HG02642 (cell line): ENCODE measurements at regions not wholly inside any gene's neighbourhood (a gene's known extent, or its start where the extent isn't known, plus 50 kb on each side); places are given as distances from the start of the nearest gene placed in this dataset.
"Not testable (repeated sequence)": the region's sequence is repeated elsewhere in the genome, so short reads cannot be mapped to it uniquely, and the experiment has no call there.

Source experiments
- ATAC-seq: cut with Tn5 transposase; IDR thresholded peaks from one replicate; pipeline ENCODE4 v1.9.1; 2021; ENCODE audit warnings: mild to moderate bottlenecking; ENCODE audit not compliant: unreplicated experiment, poor library complexity

DNA sequence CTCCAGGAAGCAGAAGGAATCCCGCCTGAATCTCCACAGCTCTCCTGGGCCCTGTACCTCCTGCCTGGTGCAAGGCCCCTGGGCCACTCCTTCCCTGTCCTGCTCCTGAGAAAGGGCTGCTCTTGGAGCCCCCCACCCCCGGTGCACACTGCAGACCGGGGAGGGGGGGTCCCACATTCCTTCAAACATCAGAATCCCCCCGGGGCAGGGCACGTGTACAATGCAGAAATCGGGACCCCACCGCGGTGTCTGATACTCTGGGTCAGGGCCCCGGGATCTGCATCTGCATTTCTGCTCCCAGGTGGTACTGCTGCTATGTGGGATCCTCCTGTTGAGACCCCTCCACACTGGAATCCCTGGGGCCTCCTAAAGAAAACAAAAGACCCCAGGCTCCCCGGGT is 99.5 kb upstream of the GSE1 start:
- no peak for ATAC-seq

DNA sequence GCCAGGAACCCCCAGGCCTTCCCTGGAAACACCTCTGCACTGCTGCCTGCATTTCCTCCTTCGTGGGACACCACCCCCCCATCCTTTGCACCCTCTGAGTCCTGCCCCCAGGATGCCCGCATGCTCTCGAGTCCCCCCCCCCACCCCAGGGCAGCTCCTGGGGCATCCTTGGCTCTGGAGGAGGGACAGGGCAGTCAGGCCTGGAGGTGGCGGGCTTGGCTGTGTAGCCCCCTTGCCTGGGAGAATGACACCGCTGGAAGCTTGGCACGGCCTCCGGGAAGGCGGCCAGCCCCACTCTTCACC is 98.9 kb upstream of the GSE1 start:
- ATAC-seq = no peak

DNA sequence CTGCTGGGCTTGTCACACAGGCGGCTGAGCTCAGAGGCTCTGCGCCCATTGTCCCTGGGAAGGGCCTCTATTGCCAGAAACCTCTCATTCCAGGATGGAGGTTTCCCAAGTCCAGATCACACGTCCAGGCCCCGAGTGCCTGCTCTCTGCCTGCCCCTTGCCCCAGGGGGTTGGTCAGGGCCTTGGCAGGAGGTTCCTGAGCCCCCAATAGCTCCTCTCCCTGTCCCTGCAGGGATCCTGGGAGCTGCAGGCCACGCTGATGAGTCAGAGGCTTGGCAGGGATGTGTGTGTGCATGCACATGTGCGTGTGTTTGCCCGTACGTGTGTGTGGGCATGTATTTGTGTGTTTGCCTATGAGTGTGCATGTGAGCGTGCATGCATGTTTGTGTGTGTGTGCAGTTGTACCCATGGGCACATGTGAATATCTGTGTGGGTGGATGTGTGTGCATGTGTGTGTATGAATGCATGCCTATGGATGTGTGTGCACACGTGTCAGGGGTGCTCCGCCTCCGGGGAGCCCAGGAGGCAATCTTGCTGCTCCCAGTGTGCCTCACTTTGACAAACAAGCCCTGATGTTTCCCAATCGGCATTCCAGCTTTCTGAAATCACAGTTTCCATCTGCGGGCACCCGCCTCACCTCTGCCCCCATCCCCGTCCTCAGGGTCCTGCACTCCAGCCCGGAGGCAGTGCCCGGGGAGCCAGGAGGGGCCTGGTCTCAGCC is 98.4 kb upstream of the GSE1 start:
- ATAC-seq = no peak

DNA sequence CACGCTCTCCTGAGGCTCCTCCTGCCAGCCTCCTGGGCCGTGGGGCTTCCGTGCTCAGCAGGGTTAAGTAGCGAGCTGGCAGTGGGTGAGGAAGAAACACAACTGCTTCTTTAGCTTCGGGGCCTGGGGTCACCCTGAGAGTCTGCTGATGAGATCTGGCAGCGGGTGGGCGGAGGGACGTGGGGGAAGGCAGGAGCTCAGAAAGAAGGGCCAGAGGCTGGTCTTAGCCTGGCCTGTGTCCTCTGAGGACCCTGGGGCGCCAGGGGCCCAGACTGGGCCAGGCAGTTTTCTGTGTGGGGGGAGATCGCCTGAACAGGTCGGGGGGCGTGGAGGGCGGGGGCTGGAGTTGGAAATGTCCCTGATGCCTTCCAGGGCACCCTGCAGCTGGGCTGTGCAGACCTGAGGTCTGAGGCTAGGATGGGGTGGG is 97.8 kb upstream of the GSE1 start:
- ATAC-seq = no peak

DNA sequence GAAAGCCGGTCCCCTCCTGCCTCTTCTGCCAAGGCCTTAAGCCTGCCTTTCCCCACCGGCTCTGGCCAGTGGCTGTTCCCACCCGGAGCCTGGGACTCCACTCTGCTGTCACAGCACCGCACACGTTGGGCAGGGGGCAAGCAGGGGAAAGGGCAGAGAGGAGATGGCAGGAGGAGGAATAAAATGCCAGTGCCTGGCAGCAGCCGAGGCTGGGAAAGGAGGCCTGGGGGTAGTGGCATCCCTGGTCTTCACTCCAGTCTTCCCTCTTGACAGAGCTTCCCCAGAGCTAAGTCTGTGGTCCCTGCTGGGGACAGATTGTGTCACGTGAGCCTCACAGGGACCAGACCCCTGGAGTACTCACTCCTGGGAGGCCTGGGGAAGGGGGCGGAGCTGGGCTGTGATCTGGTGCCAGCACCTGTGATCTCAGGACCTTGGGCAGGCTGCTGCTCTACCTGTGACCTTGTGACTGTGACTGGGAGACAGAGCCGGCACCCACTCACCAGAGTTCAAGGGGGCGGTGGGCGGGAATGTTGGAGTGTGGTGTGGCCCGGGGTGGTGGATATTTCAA is 97.2 kb upstream of the GSE1 start:
- ATAC-seq = no peak

DNA sequence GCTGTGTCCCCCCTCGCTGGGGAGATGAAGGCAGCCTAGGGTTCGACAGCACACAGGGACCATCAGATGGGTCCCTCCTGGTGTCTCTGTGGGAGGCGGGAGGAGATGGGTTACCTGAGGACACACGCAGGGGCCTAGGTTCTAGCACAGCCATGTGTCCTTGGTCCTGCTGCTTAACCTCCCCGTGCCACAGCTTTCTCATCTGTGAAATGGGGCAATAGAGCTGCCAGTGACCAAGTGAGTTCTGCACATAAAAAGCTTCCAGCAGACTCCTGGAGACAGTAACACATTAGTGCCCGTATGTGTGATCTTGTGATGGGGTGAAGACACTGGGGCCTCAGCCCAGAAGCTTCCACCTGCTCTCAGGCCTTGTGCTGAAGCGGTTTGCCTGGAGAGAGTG is 96.0 kb upstream of the GSE1 start:
- ATAC-seq = no peak

DNA sequence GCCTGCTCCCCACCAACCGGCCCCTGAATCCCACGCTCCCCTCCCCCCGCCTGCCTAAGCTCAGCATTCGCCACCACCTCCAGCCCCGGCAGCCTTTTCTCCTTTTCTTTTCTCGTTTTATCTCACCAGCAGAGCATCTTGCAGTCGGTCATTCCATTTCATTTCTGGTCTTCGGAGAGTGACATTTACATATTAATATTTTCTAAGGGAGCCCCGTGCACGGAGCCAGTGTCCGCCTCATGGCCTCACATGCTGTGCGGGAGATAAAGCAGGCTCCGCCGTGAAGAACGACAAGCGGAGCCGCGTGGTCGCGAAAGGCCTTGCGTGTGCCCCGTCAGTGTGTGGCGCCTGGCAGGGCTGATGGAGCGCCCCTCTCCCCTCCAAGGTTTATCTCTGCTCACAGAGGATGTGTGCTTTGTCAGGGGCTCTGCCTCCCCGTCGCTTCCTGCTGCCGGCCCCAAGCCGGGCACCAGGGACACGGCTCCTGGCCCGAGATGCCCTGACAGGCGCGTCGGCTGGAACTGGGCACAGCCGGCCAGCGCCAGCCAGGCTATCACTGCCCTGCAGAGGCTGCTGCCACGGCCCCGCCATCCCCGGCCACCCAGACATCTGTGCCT is 95.5 kb upstream of the GSE1 start:
- ATAC-seq = no peak

DNA sequence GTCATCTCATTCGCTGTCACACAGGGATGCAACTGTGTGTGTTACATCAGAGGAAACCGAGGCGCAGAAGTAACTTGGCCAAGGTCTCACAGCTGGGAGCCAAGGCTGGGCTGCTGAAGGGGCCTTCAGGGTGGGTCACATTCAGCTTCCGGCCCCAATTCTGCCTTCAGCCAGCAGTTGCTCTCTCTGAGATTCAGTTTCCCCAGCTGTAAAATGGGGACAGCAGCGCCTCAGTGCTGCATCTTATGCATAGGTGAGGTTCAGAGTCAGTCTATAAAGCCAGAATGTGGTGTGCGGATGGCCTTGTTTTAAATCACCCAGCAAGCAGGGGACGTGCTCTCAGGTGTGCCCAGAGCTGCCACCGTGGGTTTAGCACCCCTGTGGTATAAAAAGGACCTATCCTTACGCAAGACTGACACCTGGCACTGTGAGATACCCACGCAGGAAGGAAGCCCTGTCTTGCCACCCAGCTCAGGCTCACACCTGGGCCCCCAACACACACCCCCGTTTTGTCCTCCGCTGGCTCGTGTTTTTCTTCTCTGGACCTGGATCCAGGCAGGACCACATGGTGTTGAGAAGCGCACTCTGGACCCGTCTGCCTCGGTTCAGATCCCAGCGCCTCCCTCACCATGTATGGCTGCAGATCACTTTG is 94.6 kb upstream of the GSE1 start:
- ATAC-seq = no peak

DNA sequence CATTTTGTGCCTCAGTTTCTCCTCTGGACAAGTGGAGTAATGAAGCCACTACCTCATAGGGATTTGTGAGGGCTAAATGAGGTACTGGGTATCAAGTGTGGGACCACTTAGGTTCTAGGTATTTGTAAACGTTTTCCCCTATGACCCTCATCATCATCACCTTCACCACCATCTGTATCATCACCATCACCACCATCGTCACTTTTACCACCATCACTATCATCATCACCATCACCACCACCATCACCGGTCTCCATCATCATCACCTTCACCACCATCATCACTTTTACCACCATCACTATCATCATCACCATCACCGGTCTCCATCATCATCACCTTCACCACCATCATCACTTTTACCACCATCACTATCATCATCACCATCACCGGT is 94.1 kb upstream of the GSE1 start:
- ATAC-seq = not testable (repeated sequence)

DNA sequence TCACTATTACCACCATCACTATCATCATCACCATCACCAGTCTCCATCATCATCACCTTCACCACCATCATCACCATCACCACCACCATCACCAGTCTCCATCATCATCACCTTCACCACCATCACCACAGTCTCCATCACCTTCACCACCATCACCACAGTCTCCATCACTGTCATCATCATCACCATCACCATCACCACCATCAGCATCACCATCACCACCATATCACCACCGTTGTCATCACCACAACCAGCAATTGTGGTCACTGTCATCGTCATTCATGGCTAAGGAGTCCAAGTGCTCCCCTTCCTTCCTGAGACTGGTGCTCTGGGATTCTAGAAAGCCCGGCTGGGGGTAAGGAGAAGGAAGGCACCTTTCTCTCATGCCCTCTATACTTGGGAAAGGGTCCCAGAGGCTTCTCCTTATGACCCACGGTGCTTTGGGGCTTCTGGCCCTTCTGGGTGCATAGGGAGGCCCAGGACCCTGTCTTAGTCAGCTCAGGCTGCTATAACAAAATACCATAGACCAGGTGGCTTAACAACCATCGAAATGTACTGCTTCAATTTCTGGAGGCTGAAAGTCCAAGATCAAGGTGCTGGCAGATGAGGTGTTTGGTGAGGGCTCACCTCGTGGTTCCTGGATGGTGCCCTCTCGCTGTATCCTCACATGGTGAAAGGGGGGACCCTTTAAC is 93.4 kb upstream of the GSE1 start:
- no peak for ATAC-seq

DNA sequence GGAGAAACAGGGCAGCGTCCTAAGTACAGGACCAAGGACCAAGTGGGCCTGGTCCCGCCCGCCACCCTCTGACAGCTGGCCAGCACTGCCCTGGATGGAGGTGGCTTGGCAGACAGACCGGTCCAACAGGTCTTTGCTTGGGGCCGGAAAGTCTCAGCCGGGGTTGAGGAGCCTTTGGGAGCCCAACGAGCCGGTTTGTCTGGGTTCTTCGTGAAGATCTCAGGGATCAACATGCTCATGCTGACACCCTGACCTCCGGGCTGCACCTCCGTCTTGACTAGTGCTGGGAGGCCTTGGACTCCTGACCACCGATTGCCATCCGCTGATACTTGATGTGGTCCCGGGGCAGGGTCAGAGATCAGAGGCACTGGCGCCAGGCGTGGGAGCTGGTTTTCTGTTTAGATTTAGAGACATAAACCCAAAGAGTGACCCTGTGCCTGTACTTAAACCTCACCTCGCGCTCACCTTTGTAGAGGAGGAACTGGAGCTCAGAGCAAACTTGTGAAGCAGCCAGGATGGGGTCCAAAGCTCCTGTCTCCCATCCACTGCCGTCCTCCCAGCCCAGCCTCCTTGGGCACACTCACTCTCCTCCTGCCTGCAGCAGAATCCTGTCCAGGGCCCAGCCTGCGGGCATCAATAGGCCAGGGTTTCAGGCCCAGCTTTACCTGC is 92.1 kb upstream of the GSE1 start:
- no peak for ATAC-seq

DNA sequence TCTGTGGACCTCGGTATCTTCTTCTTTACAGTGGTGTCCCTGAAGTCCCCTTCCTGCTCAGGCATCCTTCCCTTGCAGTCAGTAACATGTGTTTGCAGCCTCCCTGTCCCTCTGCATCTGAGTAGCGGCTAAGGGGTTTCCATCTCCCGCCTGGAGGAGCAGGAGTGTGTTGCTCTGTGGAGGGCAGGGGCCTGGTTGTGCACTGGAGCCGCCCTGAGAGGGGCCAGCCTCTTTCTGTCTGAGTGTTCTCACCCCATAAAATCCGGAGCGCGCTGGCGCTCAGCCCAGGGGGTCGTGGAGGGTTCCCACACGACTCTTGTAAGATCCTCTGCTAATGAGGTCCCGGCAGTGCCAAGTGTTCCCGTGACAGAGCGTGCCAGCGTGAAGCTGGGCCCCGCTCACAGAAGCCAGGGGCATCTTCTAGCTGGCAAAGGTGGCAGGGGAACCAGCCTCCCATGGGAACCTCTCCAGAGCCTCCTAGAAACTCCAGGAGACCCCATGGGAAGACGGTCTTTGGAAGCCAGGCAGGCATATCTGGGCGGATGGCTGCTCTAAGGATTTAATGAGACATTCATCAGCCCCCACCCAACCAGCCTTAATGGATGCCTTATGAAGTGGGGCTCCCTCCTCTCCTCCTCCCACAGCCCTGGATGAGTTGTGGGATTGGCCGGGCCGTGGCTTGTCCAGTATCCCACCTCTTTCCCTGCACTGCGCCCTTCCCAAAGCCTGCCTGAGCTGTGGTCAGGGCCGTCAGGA is 91.4 kb upstream of the GSE1 start:
- ATAC-seq = no peak

DNA sequence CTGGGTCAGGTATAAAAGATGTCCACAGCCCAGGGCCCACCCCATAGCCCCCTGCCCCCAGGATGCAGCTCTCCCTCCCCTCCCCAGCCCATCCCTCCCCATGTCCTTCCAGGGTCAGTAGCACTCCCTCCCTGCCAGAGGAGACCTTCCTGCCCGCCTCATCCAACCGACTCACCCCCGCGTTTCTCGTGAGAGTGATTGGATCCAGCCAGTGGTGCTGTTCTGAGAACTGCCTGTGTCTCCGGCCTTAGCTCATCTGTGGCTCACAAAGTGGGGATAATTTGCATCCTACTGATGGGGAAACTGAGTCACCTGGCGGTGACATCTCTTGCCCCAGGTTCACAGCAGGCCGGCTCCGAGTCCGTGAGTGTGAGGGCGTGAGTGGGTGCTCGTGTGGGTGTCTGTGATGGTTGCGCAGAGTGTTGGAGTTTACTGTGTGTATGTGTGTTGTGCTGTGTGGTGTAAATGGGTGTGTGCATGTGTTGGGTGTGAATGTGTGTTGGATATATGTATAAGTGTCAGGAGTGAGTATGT is 90.7 kb upstream of the GSE1 start:
- no peak for ATAC-seq

DNA sequence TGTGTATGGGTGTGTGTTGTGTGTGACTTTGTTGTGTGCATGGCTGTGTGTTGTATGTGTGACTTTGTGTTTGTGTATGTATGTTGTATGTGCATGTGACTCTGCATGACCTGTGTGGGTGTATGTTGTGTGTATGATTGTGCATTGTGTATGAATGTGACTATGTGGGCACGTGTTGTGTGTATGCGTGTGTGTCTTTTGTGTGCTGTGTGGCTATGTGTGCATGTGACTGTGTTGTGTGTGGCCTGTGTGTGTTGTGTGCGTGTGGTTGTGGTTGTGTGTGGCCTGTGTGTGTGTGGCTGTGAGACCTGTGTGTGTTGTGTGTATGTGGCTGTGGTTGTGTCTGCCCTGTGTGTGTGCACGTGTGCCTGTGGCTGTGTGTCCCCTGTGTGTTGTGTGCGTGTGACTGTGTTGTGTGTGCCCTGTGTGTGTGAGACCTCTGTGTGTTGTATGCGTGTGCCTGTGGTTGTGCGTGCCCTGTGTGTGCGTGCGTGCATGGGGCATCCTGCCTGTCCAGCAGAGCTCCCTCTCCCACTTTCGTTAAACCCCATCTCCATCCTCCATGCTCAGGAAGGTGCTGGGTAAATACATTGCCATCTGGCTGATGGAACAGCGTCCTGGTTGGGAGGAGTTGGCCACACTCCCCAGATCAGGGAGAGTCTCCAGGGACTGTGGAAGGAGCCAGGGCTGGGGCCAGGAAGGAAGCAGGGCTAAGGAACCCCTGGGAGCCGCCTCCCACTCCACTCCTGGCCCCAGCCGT is 90.1 kb upstream of the GSE1 start:
- ATAC-seq = no peak

DNA sequence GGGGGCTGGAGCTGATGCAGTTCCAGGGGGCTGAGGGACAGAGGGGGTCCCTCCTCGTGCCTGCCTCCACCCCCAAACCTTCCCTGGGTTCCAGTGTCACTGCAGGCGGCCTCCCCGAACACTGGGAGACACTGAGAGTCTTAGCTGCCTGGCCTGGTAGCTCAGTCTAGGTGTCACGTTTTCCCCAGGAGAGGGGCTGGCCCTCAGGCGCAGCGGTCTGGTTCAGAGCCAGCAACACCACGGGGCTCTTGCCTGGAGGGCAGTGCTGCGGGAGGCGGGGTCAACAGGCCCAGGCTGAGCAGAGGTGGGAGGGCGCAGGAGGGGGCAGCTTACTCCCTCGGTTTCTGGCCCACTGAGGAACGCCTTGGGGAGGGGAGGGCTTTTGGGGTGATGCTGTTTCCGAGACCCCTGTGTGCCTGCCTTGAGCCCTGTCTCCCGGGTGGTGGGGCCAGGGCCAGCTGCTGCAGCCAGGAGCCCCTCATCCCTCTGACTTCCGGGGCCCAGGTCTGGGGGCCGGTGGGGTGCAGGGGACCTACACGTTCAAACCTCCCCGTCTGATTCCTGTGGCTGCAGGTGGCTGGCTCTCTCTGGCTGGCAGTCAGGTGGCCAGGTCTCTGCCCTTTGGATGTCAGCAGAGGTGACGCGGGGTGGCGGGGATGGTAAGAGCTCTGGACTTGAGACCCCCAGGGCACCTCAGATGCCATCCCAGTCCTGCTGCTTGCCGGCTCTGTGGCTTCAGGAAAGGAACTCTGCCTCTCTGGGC is 89.3 kb upstream of the GSE1 start:
- ATAC-seq = no peak

DNA sequence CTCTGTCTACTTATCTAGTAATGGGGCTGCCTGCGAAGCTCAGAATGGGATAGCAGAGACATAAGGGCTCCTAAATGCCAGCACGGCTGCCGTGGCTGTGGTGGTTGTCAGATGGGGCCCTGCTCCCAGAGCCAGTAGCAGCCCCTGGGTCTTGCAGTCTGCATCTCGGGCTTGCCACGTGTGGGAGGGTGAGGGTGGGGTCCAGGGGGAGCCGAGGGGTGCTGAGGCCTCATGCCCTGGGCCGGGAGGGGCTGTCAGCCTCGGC is 88.8 kb upstream of the GSE1 start:
- no peak for ATAC-seq

DNA sequence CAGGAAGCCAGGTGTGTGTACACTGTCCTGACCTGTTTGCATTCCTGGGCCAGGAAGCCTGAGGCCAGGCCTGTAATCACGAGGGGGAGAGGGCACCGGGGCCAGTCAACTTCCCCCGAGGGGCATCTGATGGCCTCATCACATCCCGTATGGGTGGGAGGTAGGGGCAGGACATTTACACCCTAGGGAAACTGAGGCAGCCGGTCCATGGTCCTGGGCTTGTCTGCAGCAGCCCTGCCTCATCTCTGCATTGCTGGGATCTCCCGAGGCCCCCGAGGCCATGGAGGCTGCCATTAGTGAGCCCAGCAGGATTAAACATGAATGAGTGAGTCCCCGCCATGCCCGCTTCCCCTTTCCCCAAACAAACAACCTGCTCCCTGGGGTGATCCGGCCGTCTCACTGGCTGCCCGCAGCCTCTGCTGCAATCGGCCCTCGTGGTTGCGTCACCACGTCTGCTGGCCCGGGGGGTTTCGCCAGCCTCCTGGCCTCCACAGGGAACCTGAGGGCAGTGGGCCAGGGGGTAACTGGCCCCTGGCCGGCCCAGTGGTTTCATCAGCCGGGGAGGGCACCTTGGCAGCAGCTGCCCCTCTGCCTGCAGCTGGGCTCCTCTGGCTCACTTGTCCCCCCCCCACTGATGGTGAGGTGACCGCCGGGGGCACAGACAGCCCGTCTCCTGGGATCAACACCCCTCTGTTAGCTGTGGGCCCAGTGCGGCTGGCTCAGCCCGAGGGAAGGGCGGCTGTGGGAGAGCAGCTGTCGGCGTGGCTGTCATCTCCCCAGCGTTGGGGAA is 88.3 kb upstream of the GSE1 start:
- no peak for ATAC-seq
